ENCODE measurements at regions not wholly inside any gene's neighbourhood (a gene's known extent, or its start where the extent isn't known, plus 50 kb on each side); places are given as distances from the start of the nearest gene placed in this dataset.

GRCh38 chr1:60470246-60470645 lies 396.7 kb upstream of the C1orf87 start:
- Histone ChIP-seq H3K4me1 (no peaks in the 10 kb centered on the region), H3K27me3 (no peaks in the 10 kb centered on the region), H3K36me3 (no peaks in the 10 kb centered on the region), H3K9me3 (no peaks in the 10 kb centered on the region), H3K4me3 (no peak overlapping the region), H3K27ac (no peak overlapping the region)
- ATAC-seq (no peak), FAIRE-seq (no peak), DNase-seq (no peak)
- no peak for TF ChIP-seq CTCF (IDR thresholded peaks at IDR 0.05)
- WGBS, 2 donors, result 47 to 51% methylated on average over 1 of the region's 1 CpG
- intact Hi-C loops (cut with DNase I), result no loop called here

GRCh38 chr1:60463786-60464185 lies 390.2 kb upstream of the C1orf87 start:
- Histone ChIP-seq H3K36me3 (no peaks in the 10 kb centered on the region), H3K4me1 (no peaks in the 10 kb centered on the region), H3K27ac (no peak overlapping the region), H3K9me3 (no peaks in the 10 kb centered on the region), H3K4me3 (no peak overlapping the region), H3K27me3 (no peaks in the 10 kb centered on the region)
- intact Hi-C loops (cut with DNase I), result no loop called here
- ATAC-seq (no peak), DNase-seq (no peak), FAIRE-seq (no peak)
- 93 to 100% methylated on average over 1 of the region's 1 CpG for WGBS, 2 donors
- no peak for TF ChIP-seq CTCF (IDR thresholded peaks at IDR 0.05)

GRCh38 chr1:60463146-60463545 lies 389.6 kb upstream of the C1orf87 start:
- no peaks in the 10 kb centered on the region for H3K9me3 ChIP-seq
- intact Hi-C loops (cut with DNase I), result no loop called here
- no peaks in the 10 kb centered on the region for H3K36me3 ChIP-seq
- 59 to 77% methylated on average over 2 of the region's 2 CpGs for WGBS, 2 donors
- no peak for FAIRE-seq
- no peaks in the 10 kb centered on the region for H3K27me3 ChIP-seq
- no peak overlapping the region for H3K27ac ChIP-seq
- ATAC-seq, result no peak
- no peak overlapping the region for H3K4me3 ChIP-seq
- TF ChIP-seq CTCF (IDR thresholded peaks at IDR 0.05), result no peak
- DNase-seq, result no peak
- H3K4me1 ChIP-seq, result no peaks in the 10 kb centered on the region

GRCh38 chr1:60461925-60462595 lies 388.5 kb upstream of the C1orf87 start:
- H3K36me3 ChIP-seq, result no peaks in the 10 kb centered on the region
- no peak overlapping the region for H3K27ac ChIP-seq
- no peaks in the 10 kb centered on the region for H3K9me3 ChIP-seq
- DNase-seq (no peak), FAIRE-seq (no peak), ATAC-seq (no peak)
- TF ChIP-seq CTCF (IDR thresholded peaks at IDR 0.05), result no peak
- no peaks in the 10 kb centered on the region for H3K27me3 ChIP-seq
- intact Hi-C loops (cut with DNase I), result no loop called here
- no peaks in the 10 kb centered on the region for H3K4me1 ChIP-seq
- WGBS, 2 donors, result 65 to 74% methylated on average over 5 of the region's 5 CpGs
- H3K4me3 ChIP-seq, result no peak overlapping the region

- no peaks in the 10 kb centered on the region for H3K9me3 ChIP-seq
- 61 to 88% methylated on average over 1 of the region's 1 CpG for WGBS, 2 donors
- no peak for TF ChIP-seq CTCF (IDR thresholded peaks at IDR 0.05)
- ATAC-seq (no peak), FAIRE-seq (no peak), DNase-seq (no peak)
- H3K27me3 ChIP-seq, result no peaks in the 10 kb centered on the region
- H3K36me3 ChIP-seq, result no peaks in the 10 kb centered on the region
- H3K27ac ChIP-seq, result no peak overlapping the region
- no peaks in the 10 kb centered on the region for H3K4me1 ChIP-seq
- intact Hi-C loops (cut with DNase I), result no loop called here
- no peak overlapping the region for H3K4me3 ChIP-seq
Measured at GRCh38 chr1:60458111-60458510, 384.5 kb upstream of the C1orf87 start.
